Uterus (tissue), 3 donors: ENCODE measurements at regions not wholly inside any gene's neighbourhood (a gene's known extent, or its start where the extent isn't known, plus 50 kb on each side); places are given as distances from the start of the nearest gene placed in this dataset.

Experiments
- DNase-seq, 2 donors: peaks; one replicate each; pipeline ENCODE4 v3.0.0-alpha.2; 2019 to 2020
- H3K27ac ChIP-seq, 2 donors: fragments of 200-600 bp; sonication (generic); 1 replicate in 1 of 2; 2 replicates in 1 of 2; pipeline ENCODE4 v1.5.1; 2016 to 2018
- H3K27me3 ChIP-seq, 2 donors: fragments of 200-600 bp; sonication (generic); one replicate each; pipeline ENCODE4 v1.5.1; 2018 to 2019; ENCODE audit warnings: control low read depth in 1 of 2
- H3K36me3 ChIP-seq, 2 donors: fragments of 200-600 bp; sonication (generic); one replicate each; pipeline ENCODE4 v1.5.1; 2019; ENCODE audit warnings: control low read depth in 1 of 2
- H3K4me1 ChIP-seq, 2 donors: fragments of 200-600 bp; sonication (generic); one replicate each; pipeline ENCODE4 v1.5.1; 2018 to 2019; ENCODE audit warnings: control low read depth in 1 of 2
- H3K4me3 ChIP-seq, 2 donors: fragments of 200-600 bp; sonication (generic); 1 replicate in 1 of 2; 2 replicates in 1 of 2; pipeline ENCODE4 v1.5.1; 2018 to 2019; ENCODE audit warnings: mild to moderate bottlenecking in 1 of 2
- H3K9me3 ChIP-seq, 2 donors: fragments of 200-600 bp; sonication (generic); one replicate each; pipeline ENCODE4 v1.5.1; 2019; ENCODE audit warnings: control low read depth in 1 of 2
- CTCF ChIP-seq, 4 experiments: fragments of 200-600 bp in 2 of 4; fragments of 450-650 bp in 2 of 4; sonication (generic) in 2 of 4; IDR thresholded peaks; one replicate each; pipeline ENCODE4 v1.5.1; 2016 to 2019; ENCODE audit warnings: antibody characterized with exemption in 4 of 4, mild to moderate bottlenecking in 2 of 4, moderate library complexity in 1 of 4
- POLR2A ChIP-seq, 2 donors: fragments of 450-650 bp; IDR thresholded peaks; one replicate each; pipeline ENCODE4 v1.6.1; 2016; ENCODE audit warnings: antibody characterized with exemption in 2 of 2, mild to moderate bottlenecking in 1 of 2, moderate library complexity in 1 of 2
- intact Hi-C: fragments of 100-400 bp; cut with DNase I; formaldehyde crosslinking; loops from one replicate; pipeline ENCODE4 v1.15.1; 2023; ENCODE audit warnings: low total_unique reads
- donor health status: DM: yes; HTN: yes; CAD: no.

- TF ChIP-seq POLR2A (IDR thresholded peaks at IDR 0.05), result no peak
- no peak for TF ChIP-seq CTCF (IDR thresholded peaks at IDR 0.05)
- intact Hi-C loops, result no loop called here
Observed at GRCh38 chr2:216289470-216289869, 82.8 kb downstream of the MARCHF4 start.

GRCh38 chr2:216287251-216287650 is 85.0 kb downstream of the MARCHF4 start:
- no peak for TF ChIP-seq CTCF (IDR thresholded peaks at IDR 0.05)
- no peak for TF ChIP-seq POLR2A (IDR thresholded peaks at IDR 0.05)
- Histone ChIP-seq H3K9me3 (no peaks in the 10 kb centered on the region), H3K4me3 (no peak overlapping the region), H3K36me3 (no peaks in the 10 kb centered on the region), H3K27me3 (no peaks in the 10 kb centered on the region), H3K4me1 (no peaks in the 10 kb centered on the region), H3K27ac (no peak overlapping the region)
- intact Hi-C loops, result no loop called here
- DNase-seq, result no peak

More at GRCh38 chr2:216289470-216289869, 82.8 kb downstream of the MARCHF4 start:
- Histone ChIP-seq H3K27ac (no peak overlapping the region), H3K4me3 (no peak overlapping the region), H3K27me3 (no peaks in the 10 kb centered on the region), H3K4me1 (no peaks in the 10 kb centered on the region), H3K36me3 (no peaks in the 10 kb centered on the region), H3K9me3 (no peaks in the 10 kb centered on the region)
- no peak for DNase-seq

- DNase-seq, result no peak
- no peak overlapping the region for H3K4me3 ChIP-seq
- no peaks in the 10 kb centered on the region for H3K9me3 ChIP-seq
- H3K36me3 ChIP-seq, result no peaks in the 10 kb centered on the region
- no peak overlapping the region for H3K27ac ChIP-seq
- no peaks in the 10 kb centered on the region for H3K4me1 ChIP-seq
- no peak for TF ChIP-seq CTCF (IDR thresholded peaks at IDR 0.05)
- TF ChIP-seq POLR2A (IDR thresholded peaks at IDR 0.05), result no peak
- H3K27me3 ChIP-seq, result no peaks in the 10 kb centered on the region
- intact Hi-C loops, result no loop called here
Observed at GRCh38 chr2:216286616-216287231, 85.6 kb downstream of the MARCHF4 start.

DNA sequence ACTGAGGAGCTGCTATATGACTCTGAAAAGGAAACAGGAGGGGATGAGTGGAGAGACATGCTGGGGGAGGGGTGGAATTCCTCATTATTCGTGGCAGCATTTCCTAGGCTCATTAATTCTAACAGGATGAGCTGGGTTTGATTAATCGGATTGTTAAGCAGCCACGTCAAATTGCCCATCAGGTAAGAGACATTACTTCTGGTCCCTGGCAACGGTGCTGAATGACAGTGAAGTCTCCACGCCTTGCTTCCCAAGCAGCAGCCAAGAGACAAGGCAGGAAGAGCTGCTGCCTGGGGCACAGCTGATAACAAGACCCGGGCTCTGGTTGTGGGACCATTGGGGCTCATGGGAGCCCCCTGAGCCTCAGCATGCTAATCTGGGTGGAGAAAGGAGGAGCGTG is 86.6 kb downstream of the MARCHF4 start:
- TF ChIP-seq CTCF (IDR thresholded peaks at IDR 0.05) (no peak), POLR2A (IDR thresholded peaks at IDR 0.05) (no peak)
- no peaks in the 10 kb centered on the region for H3K9me3 ChIP-seq
- H3K27me3 ChIP-seq, result no peaks in the 10 kb centered on the region
- intact Hi-C loops, result no loop called here
- no peak overlapping the region for H3K27ac ChIP-seq
- no peaks in the 10 kb centered on the region for H3K4me1 ChIP-seq
- DNase-seq, result no peak
- H3K4me3 ChIP-seq, result no peak overlapping the region
- H3K36me3 ChIP-seq, result no peaks in the 10 kb centered on the region

DNA sequence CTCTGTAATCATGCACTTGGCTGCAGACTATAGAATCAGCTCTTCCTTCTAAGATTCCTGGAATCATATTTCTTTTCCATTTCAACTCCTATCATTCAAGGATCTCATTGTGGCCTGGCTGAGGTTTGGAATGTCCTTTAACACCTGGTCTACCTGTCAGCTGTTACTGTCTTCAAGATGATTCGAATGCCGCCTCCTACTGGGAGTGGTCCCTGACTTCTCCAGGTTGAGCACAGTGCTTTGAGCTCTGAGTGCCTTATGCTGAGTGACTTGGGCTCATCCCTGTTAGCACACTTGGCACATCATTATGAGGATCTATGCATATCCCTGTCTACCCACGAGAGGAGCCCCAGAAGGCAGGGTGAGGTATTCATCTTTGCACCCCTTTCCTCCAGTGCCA is 87.6 kb downstream of the MARCHF4 start:
- no peaks in the 10 kb centered on the region for H3K36me3 ChIP-seq
- no peaks in the 10 kb centered on the region for H3K27me3 ChIP-seq
- intact Hi-C loops, result no loop called here
- no peak overlapping the region for H3K27ac ChIP-seq
- TF ChIP-seq POLR2A (IDR thresholded peaks at IDR 0.05), result no peak
- no peak for TF ChIP-seq CTCF (IDR thresholded peaks at IDR 0.05)
- no peak overlapping the region for H3K4me3 ChIP-seq
- no peak for DNase-seq
- H3K4me1 ChIP-seq, result no peaks in the 10 kb centered on the region
- no peaks in the 10 kb centered on the region for H3K9me3 ChIP-seq
